H1 (cell line): ENCODE measurements at regions not wholly inside any gene's neighbourhood (a gene's known extent, or its start where the extent isn't known, plus 50 kb on each side); places are given as distances from the start of the nearest gene placed in this dataset.

ENCODE experiments used
- BACH1 ChIP-seq: IDR thresholded peaks from 2 replicates; pipeline ENCODE4 v1.6.1; 2012; ENCODE audit warnings: low read length, improper control_type of control experiment
- BCL11A ChIP-seq, 2 experiments: IDR thresholded peaks; one replicate each; pipeline ENCODE4 v1.6.1; 2011; ENCODE audit warnings: low read depth in 2 of 2, low read length in 2 of 2, mild to moderate bottlenecking in 2 of 2
- JUN ChIP-seq: IDR thresholded peaks from 2 replicates; pipeline ENCODE4 v1.6.1; 2011; ENCODE audit warnings: low read depth, mild to moderate bottlenecking, improper control_type of control experiment, low read length
- KDM5A ChIP-seq: fragments of 200-600 bp; IDR thresholded peaks from 2 replicates; pipeline ENCODE4 v1.7.1; 2012; ENCODE audit warnings: mild to moderate bottlenecking, low read length, inconsistent platforms, mixed read lengths
- PHF8 ChIP-seq: fragments of 200-600 bp; sonication (generic); conservative IDR thresholded peaks from 2 replicates; pipeline ENCODE4 v1.7.1; 2012; ENCODE audit warnings: low read depth, mild to moderate bottlenecking, inconsistent platforms, low read length, moderate library complexity
- RNF2 ChIP-seq: fragments of 200-900, 300-1000 bp; sonication (generic); IDR thresholded peaks from 2 replicates; pipeline ENCODE4 v1.7.1; 2016; ENCODE audit warnings: borderline replicate concordance, low read depth, mild to moderate bottlenecking, antibody characterized with exemption, low read length; ENCODE audit not compliant: poor library complexity, severe bottlenecking; ENCODE audit errors: missing control alignments
- SUZ12 ChIP-seq: fragments of 200-600 bp; sonication (generic); IDR thresholded peaks from 2 replicates; pipeline ENCODE4 v1.6.1; 2012; ENCODE audit warnings: mild to moderate bottlenecking, inconsistent platforms, low read length, moderate library complexity, mixed read lengths

DNA sequence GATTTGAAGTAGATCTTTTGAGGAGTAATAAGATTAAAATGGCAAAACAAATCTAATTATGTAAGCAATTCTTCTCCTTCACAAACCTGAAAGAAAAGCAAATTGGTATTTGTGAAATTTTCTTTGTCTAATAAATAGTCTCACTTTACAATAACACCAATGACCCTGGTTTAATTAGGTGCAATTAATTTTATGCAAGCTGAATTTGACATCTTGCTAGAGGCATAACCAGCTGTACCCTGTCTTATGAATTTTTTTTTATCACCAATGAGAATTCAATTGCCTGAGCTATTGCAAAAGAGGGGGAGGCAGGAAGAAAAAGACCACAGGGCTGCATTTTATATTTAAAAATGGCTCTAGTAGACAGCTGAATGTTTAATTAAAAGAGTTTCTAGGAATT lies 113.5 kb upstream of the IL12A start (continued):
- TF ChIP-seq PHF8 (no peak), BCL11A (IDR thresholded peaks at IDR 0.05; ENCODE audit: low read depth in 2 of 2, low read length in 2 of 2) (no peak), JUN (no peak), KDM5A (no peak), BACH1 (no peak), RNF2 (no peak), SUZ12 (no peak)
